Breast epithelium (tissue), 3 donors: ENCODE measurements at regions not wholly inside any gene's neighbourhood (a gene's known extent, or its start where the extent isn't known, plus 50 kb on each side); places are given as distances from the start of the nearest gene placed in this dataset.

Experiments
- POLR2A ChIP-seq: fragments of 450-650 bp; IDR thresholded peaks from one replicate; pipeline ENCODE4 v1.6.1; 2016; ENCODE audit warnings: antibody characterized with exemption, mild to moderate bottlenecking, moderate library complexity
- TF ChIP-seq, protein P1 (sequence below), 3 donors: fragments of 450-650 bp; IDR thresholded peaks; one replicate each; pipeline ENCODE4 v1.5.1; 2016 to 2017; ENCODE audit warnings: antibody characterized with exemption in 3 of 3, mild to moderate bottlenecking in 3 of 3, moderate library complexity in 3 of 3

- TF ChIP-seq, protein P1, sequence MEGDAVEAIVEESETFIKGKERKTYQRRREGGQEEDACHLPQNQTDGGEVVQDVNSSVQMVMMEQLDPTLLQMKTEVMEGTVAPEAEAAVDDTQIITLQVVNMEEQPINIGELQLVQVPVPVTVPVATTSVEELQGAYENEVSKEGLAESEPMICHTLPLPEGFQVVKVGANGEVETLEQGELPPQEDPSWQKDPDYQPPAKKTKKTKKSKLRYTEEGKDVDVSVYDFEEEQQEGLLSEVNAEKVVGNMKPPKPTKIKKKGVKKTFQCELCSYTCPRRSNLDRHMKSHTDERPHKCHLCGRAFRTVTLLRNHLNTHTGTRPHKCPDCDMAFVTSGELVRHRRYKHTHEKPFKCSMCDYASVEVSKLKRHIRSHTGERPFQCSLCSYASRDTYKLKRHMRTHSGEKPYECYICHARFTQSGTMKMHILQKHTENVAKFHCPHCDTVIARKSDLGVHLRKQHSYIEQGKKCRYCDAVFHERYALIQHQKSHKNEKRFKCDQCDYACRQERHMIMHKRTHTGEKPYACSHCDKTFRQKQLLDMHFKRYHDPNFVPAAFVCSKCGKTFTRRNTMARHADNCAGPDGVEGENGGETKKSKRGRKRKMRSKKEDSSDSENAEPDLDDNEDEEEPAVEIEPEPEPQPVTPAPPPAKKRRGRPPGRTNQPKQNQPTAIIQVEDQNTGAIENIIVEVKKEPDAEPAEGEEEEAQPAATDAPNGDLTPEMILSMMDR (IDR thresholded peaks at IDR 0.05) = no peak
- no peak for TF ChIP-seq POLR2A
These were observed 167.9 kb downstream of the NUP210 start for GRCh38 chr3:13252207-13252606.
